GM21360 (cell line): ENCODE measurements at regions not wholly inside any gene's neighbourhood (a gene's known extent, or its start where the extent isn't known, plus 50 kb on each side); places are given as distances from the start of the nearest gene placed in this dataset.
"Not testable (repeated sequence)": the region's sequence is repeated elsewhere in the genome, so short reads cannot be mapped to it uniquely, and the experiment has no call there.

ENCODE experiments used
- ATAC-seq: cut with Tn5 transposase; IDR thresholded peaks from one replicate; pipeline ENCODE4 v1.9.1; 2021; ENCODE audit warnings: mild to moderate bottlenecking, moderate library complexity; ENCODE audit not compliant: unreplicated experiment

GRCh38 chr18:75779450-75779849, 351.9 kb upstream of the SMIM21 start:
- ATAC-seq, result no peak

GRCh38 chr18:75777630-75778029, 350.1 kb upstream of the SMIM21 start:
- ATAC-seq, result no peak

GRCh38 chr18:75775121-75775520, 347.6 kb upstream of the SMIM21 start:
- ATAC-seq, result no peak

- ATAC-seq, result no peak
Observed at GRCh38 chr18:75773618-75774017, 346.1 kb upstream of the SMIM21 start.

GRCh38 chr18:75762758-75763157, 335.3 kb upstream of the SMIM21 start:
- ATAC-seq, result no peak

- no peak for ATAC-seq
Observed at GRCh38 chr18:75760208-75760607, 332.7 kb upstream of the SMIM21 start.

GRCh38 chr18:75757951-75758350, 330.4 kb upstream of the SMIM21 start:
- no peak for ATAC-seq

GRCh38 chr18:75754433-75754832, 326.9 kb upstream of the SMIM21 start:
- ATAC-seq, result no peak

GRCh38 chr18:75753753-75754152, 326.2 kb upstream of the SMIM21 start:
- no peak for ATAC-seq

- no peak for ATAC-seq
Observed at GRCh38 chr18:75752740-75753263, 325.3 kb upstream of the SMIM21 start.

- no peak for ATAC-seq
Observed at GRCh38 chr18:75745147-75745546, 317.6 kb upstream of the SMIM21 start.

GRCh38 chr18:75742516-75742915, 315.0 kb upstream of the SMIM21 start:
- ATAC-seq, result no peak

- no peak for ATAC-seq
Observed at GRCh38 chr18:75739682-75740081, 312.2 kb upstream of the SMIM21 start.

- no peak for ATAC-seq
Observed at GRCh38 chr18:75735291-75735690, 307.8 kb upstream of the SMIM21 start.

GRCh38 chr18:75730249-75730648, 302.7 kb upstream of the SMIM21 start:
- ATAC-seq, result no peak

GRCh38 chr18:75728621-75729020, 301.1 kb upstream of the SMIM21 start:
- no peak for ATAC-seq

- ATAC-seq, result no peak
Observed at GRCh38 chr18:75727456-75727855, 300.0 kb upstream of the SMIM21 start.

GRCh38 chr18:75723521-75724340, 296.2 kb upstream of the SMIM21 start:
- ATAC-seq, result no peak

- ATAC-seq, result no peak
Observed at GRCh38 chr18:75714766-75715165, 287.3 kb upstream of the SMIM21 start.

- not testable (repeated sequence) for ATAC-seq
Observed at GRCh38 chr18:75712124-75712867, 284.8 kb upstream of the SMIM21 start.

GRCh38 chr18:75700561-75700960, 273.1 kb upstream of the SMIM21 start:
- no peak for ATAC-seq

- no peak for ATAC-seq
Observed at GRCh38 chr18:75698861-75699260, 271.4 kb upstream of the SMIM21 start.
